T-cell (primary cell): ENCODE measurements at regions not wholly inside any gene's neighbourhood (a gene's known extent, or its start where the extent isn't known, plus 50 kb on each side); places are given as distances from the start of the nearest gene placed in this dataset.

Source experiments
- ATAC-seq, 4 experiments: fragments of 200-7000 bp in 3 of 4; fragments of 150-1000 bp in 1 of 4; cut with Tn5 transposase; replicated peaks in 1 of 4; 1 replicate in 3 of 4; 2 replicates in 1 of 4; pipeline ENCODE4 v1.10.0; 2021; ENCODE audit warnings: moderate library complexity in 3 of 4, mild to moderate bottlenecking in 2 of 4, moderate number of reproducible peaks in 1 of 4
- CTCF ChIA-PET, 2 donors: fragments of 300-600 bp; sonication (Branson Sonifier 250); formaldehyde crosslinking; loops; one replicate each; lab custom pipeline; 2022; ENCODE audit warnings: antibody characterized with exemption in 2 of 2; lab: Charles Lee
- POLR2A ChIA-PET, 2 donors: fragments of 300-600 bp; sonication (Branson Sonifier 250); formaldehyde crosslinking; loops; one replicate each; lab custom pipeline; 2022; ENCODE audit warnings: antibody characterized with exemption in 2 of 2; lab: Charles Lee
- DNase-seq, 35 experiments: peaks; one replicate each; pipeline versions ENCODE4 v3.0.0 to v3.0.0-alpha.2; 2013 to 2023
- H3K27ac ChIP-seq: one replicate; pipeline ENCODE4 v1.5.1; 2013; ENCODE audit warnings: low read length
- H3K27me3 ChIP-seq, 2 experiments: replicated peaks in 1 of 2; 1 replicate in 1 of 2; 2 replicates in 1 of 2; pipeline versions ENCODE4 v1.6.1 to v1.7.0; 2013; ENCODE audit warnings: low read length in 1 of 2, mixed read lengths in 1 of 2; ENCODE audit not compliant: control insufficient read depth in 2 of 2, insufficient read depth in 2 of 2; ENCODE audit errors: extremely low read depth in 1 of 2
- H3K36me3 ChIP-seq, 2 donors: 1 replicate in 1 of 2; 2 replicates in 1 of 2; pipeline versions ENCODE4 v1.6.1 to v1.7.0; 2013; ENCODE audit warnings: low read length in 1 of 2; ENCODE audit not compliant: control insufficient read depth in 2 of 2, insufficient read depth in 1 of 2; ENCODE audit errors: extremely low read depth in 1 of 2
- H3K4me1 ChIP-seq, 2 experiments: 1 replicate in 1 of 2; 2 replicates in 1 of 2; pipeline versions ENCODE4 v1.6.1 to v1.7.0; 2013; ENCODE audit warnings: low read length in 2 of 2, mixed read lengths in 1 of 2; ENCODE audit not compliant: insufficient read depth in 2 of 2, control insufficient read depth in 1 of 2; ENCODE audit errors: extremely low read depth in 1 of 2
- H3K4me3 ChIP-seq, 2 donors: 1 replicate in 1 of 2; 2 replicates in 1 of 2; pipeline versions ENCODE4 v1.5.1 to v1.7.0; 2013; ENCODE audit warnings: mild to moderate bottlenecking in 2 of 2, low read length in 1 of 2, moderate library complexity in 1 of 2; ENCODE audit not compliant: control insufficient read depth in 1 of 2; ENCODE audit errors: extremely low read depth in 1 of 2
- H3K9me3 ChIP-seq: 2 replicates; pipeline ENCODE4 v1.7.0; 2013
- H3K27ac Mint-ChIP-seq, 2 donors: one replicate each; pipeline ENCODE4 v1.8.0; 2020 to 2021; ENCODE audit warnings: mild to moderate bottlenecking in 2 of 2, mixed read lengths in 2 of 2
- H3K27me3 Mint-ChIP-seq, 2 donors: one replicate each; pipeline ENCODE4 v1.8.0; 2021 to 2022; ENCODE audit warnings: mixed read lengths in 2 of 2
- H3K36me3 Mint-ChIP-seq: one replicate; pipeline ENCODE4 v1.8.0; 2021; ENCODE audit warnings: mixed read lengths
- H3K4me1 Mint-ChIP-seq, 3 donors: one replicate each; pipeline ENCODE4 v1.8.0; 2020 to 2022; ENCODE audit warnings: mixed read lengths in 3 of 3, mild to moderate bottlenecking in 1 of 3
- H3K4me3 Mint-ChIP-seq, 3 donors: one replicate each; pipeline ENCODE4 v1.8.0; 2020 to 2022; ENCODE audit warnings: mild to moderate bottlenecking in 3 of 3, mixed read lengths in 3 of 3, moderate library complexity in 3 of 3
- H3K9me3 Mint-ChIP-seq, 3 donors: one replicate each; pipeline ENCODE4 v1.8.0; 2020 to 2022; ENCODE audit warnings: mixed read lengths in 3 of 3
- WGBS: methylation state at CpG from one replicate; pipeline ENCODE4 v1.1.5; 2013; ENCODE audit warnings: missing lambda C conversion rate; ENCODE audit not compliant: insufficient coverage; 5-methylcytosine and 5-hydroxymethylcytosine counted together

GRCh38 chr6:96743496-96743895 lies 93.8 kb downstream of the GPR63 start:
- Mint-ChIP-seq H3K4me1 (no peaks in the 10 kb centered on the region), H3K4me3 (no peak overlapping the region), H3K27me3 (peaks cover 6 to 9% of the 10 kb centered on the region in 2 donors), H3K27ac (no peak overlapping the region), H3K9me3 (no peaks in the 10 kb centered on the region), H3K36me3 (no peaks in the 10 kb centered on the region)
- Histone ChIP-seq H3K27me3 (no peaks in the 10 kb centered on the region), H3K36me3 (no peaks in the 10 kb centered on the region), H3K4me1 (no peaks in the 10 kb centered on the region), H3K27ac (no peak overlapping the region), H3K4me3 (no peak overlapping the region), H3K9me3 (no peaks in the 10 kb centered on the region)
- ChIA-PET CTCF (no interaction called here), POLR2A (no interaction called here)
- DNase-seq (no peak), ATAC-seq (no peak)
- WGBS, result no CpG with 5 or more reads among the region's 4 CpGs

- ChIA-PET CTCF (interaction anchor here in 1 of 2 donors (0.6 kb wide), 1 partner anchor 55 kb away, joined by 3 read pairs; no protein-coding TSS in a partner anchor), POLR2A (interaction anchor here (0.7 kb wide), 2 partner anchors 213 to 1781 kb away, joined by 4 read pairs; no protein-coding TSS in a partner anchor)
- DNase-seq (no peak), ATAC-seq (no peak)
- Histone ChIP-seq H3K36me3 (no peaks in the 10 kb centered on the region), H3K27me3 (no peaks in the 10 kb centered on the region), H3K9me3 (no peaks in the 10 kb centered on the region), H3K4me3 (no peak overlapping the region), H3K4me1 (no peaks in the 10 kb centered on the region), H3K27ac (no peak overlapping the region)
- no peaks in the 10 kb centered on the region for H3K9me3 Mint-ChIP-seq
- 92% methylated on average over 3 of the region's 4 CpGs for WGBS
- no peaks in the 10 kb centered on the region for H3K36me3 Mint-ChIP-seq
- no peak overlapping the region for H3K27ac Mint-ChIP-seq
- peaks cover 6 to 10% of the 10 kb centered on the region in 2 donors for H3K27me3 Mint-ChIP-seq
- H3K4me1 Mint-ChIP-seq, result no peaks in the 10 kb centered on the region
- H3K4me3 Mint-ChIP-seq, result no peak overlapping the region
Observed at GRCh38 chr6:96742702-96743101, 94.6 kb downstream of the GPR63 start.

GRCh38 chr6:96735332-96735731 lies 101.9 kb downstream of the GPR63 start:
- POLR2A ChIA-PET, result no interaction called here
- Histone ChIP-seq H3K27me3 (no peaks in the 10 kb centered on the region), H3K9me3 (no peaks in the 10 kb centered on the region), H3K4me1 (no peaks in the 10 kb centered on the region), H3K36me3 (no peaks in the 10 kb centered on the region), H3K27ac (no peak overlapping the region), H3K4me3 (no peak overlapping the region)
- H3K27ac Mint-ChIP-seq, result no peak overlapping the region
- peaks cover 0 to 4% of the 10 kb centered on the region in 2 donors for H3K27me3 Mint-ChIP-seq
- DNase-seq (no peak), ATAC-seq (no peak)
- no peaks in the 10 kb centered on the region for H3K36me3 Mint-ChIP-seq
- no peaks in the 10 kb centered on the region for H3K9me3 Mint-ChIP-seq
- CTCF ChIA-PET, result interaction anchor here in 1 of 2 donors (0.5 kb wide), 1 partner anchor 96 kb away, joined by 3 read pairs; no protein-coding TSS in a partner anchor
- whole genome bisulfite sequencing, result no CpG with 5 or more reads among the region's 3 CpGs
- H3K4me1 Mint-ChIP-seq, result no peaks in the 10 kb centered on the region
- no peak overlapping the region for H3K4me3 Mint-ChIP-seq

DNA sequence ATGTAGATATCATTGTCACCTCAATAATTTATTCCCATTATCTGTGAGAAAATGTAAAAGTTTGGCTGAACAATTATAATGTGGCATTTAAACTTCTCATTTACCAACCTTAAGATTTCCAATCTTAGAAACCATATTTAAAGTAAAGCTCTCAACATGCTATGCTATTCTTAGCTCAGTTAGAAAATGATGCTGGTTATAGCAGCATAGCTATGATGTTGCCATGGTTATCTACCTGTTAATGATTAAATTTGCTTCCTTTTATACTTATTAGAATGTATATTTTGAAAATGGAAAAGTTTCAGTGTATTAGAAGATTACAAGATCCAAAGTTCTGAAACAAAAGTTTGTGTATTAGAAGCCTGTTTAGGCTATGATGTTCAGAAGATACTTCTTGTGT lies 110.1 kb downstream of the GPR63 start:
- Mint-ChIP-seq H3K27me3 (peaks cover 4 to 7% of the 10 kb centered on the region in 2 donors), H3K27ac (no peak overlapping the region), H3K4me1 (no peaks in the 10 kb centered on the region), H3K9me3 (no peaks in the 10 kb centered on the region), H3K4me3 (no peak overlapping the region), H3K36me3 (no peaks in the 10 kb centered on the region)
- H3K9me3 ChIP-seq, result no peaks in the 10 kb centered on the region
- ChIA-PET CTCF (no interaction called here), POLR2A (no interaction called here)
- H3K4me1 ChIP-seq, result no peaks in the 10 kb centered on the region
- no peak overlapping the region for H3K4me3 ChIP-seq
- ATAC-seq (no peak), DNase-seq (no peak)
- H3K27me3 ChIP-seq, result peaks cover 0 to 3% of the 10 kb centered on the region in 2 experiments
- no peak overlapping the region for H3K27ac ChIP-seq
- H3K36me3 ChIP-seq, result no peaks in the 10 kb centered on the region

DNA sequence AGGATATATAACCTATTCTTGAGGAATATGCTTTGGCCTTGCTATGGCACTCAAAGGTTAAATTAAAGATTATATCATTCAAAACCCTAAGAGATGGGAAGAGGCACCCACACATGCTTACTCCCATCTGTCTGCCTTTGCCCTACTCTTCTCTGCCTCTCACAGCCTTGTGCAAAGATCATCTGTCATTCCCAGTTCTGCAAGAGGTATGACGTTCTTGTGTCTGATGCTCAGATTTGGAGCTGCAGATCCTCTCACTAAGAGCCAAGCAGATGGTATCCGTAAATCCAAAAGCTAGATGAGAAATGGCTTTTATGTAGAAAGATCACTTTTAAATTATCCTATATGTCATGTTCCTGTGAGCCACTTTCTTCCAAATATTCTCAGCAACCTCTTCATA lies 112.0 kb downstream of the GPR63 start:
- H3K9me3 ChIP-seq, result no peaks in the 10 kb centered on the region
- H3K9me3 Mint-ChIP-seq, result no peaks in the 10 kb centered on the region
- POLR2A ChIA-PET, result no interaction called here
- no peaks in the 10 kb centered on the region for H3K36me3 Mint-ChIP-seq
- no peak overlapping the region for H3K4me3 Mint-ChIP-seq
- H3K36me3 ChIP-seq, result no peaks in the 10 kb centered on the region
- no peak overlapping the region for H3K4me3 ChIP-seq
- peaks cover 4 to 15% of the 10 kb centered on the region in 2 donors for H3K27me3 Mint-ChIP-seq
- no peak overlapping the region for H3K27ac Mint-ChIP-seq
- H3K27ac ChIP-seq, result no peak overlapping the region
- CTCF ChIA-PET, result no interaction called here
- peaks cover 0 to 3% of the 10 kb centered on the region in 2 experiments for H3K27me3 ChIP-seq
- no peaks in the 10 kb centered on the region for H3K4me1 Mint-ChIP-seq
- ATAC-seq, result no peak
- no CpG with 5 or more reads among the region's 2 CpGs for WGBS
- no peak for DNase-seq
- no peaks in the 10 kb centered on the region for H3K4me1 ChIP-seq

- no peaks in the 10 kb centered on the region for H3K4me1 Mint-ChIP-seq
- H3K4me1 ChIP-seq, result no peaks in the 10 kb centered on the region
- no peaks in the 10 kb centered on the region for H3K9me3 ChIP-seq
- H3K36me3 ChIP-seq, result no peaks in the 10 kb centered on the region
- no peaks in the 10 kb centered on the region for H3K9me3 Mint-ChIP-seq
- no peak overlapping the region for H3K27ac Mint-ChIP-seq
- H3K4me3 Mint-ChIP-seq, result no peak overlapping the region
- 63% methylated on average over 4 of the region's 4 CpGs for WGBS
- DNase-seq (no peak), ATAC-seq (no peak)
- H3K36me3 Mint-ChIP-seq, result no peaks in the 10 kb centered on the region
- peaks cover 4 to 15% of the 10 kb centered on the region in 2 donors for H3K27me3 Mint-ChIP-seq
- H3K4me3 ChIP-seq, result no peak overlapping the region
- H3K27me3 ChIP-seq, result peaks cover 0 to 3% of the 10 kb centered on the region in 2 experiments
- no peak overlapping the region for H3K27ac ChIP-seq
- CTCF ChIA-PET, result no interaction called here
- POLR2A ChIA-PET, result no interaction called here
Observed at GRCh38 chr6:96724641-96725040, 112.6 kb downstream of the GPR63 start.

GRCh38 chr6:96723362-96723761 lies 113.9 kb downstream of the GPR63 start:
- no peak overlapping the region for H3K4me3 Mint-ChIP-seq
- H3K9me3 Mint-ChIP-seq, result no peaks in the 10 kb centered on the region
- no peaks in the 10 kb centered on the region for H3K4me1 Mint-ChIP-seq
- DNase-seq, result no peak
- H3K4me3 ChIP-seq, result no peak overlapping the region
- no peak overlapping the region for H3K27ac Mint-ChIP-seq
- 100% methylated on average over 1 of the region's 1 CpG for WGBS
- no peaks in the 10 kb centered on the region for H3K9me3 ChIP-seq
- H3K27me3 ChIP-seq, result peaks cover 0 to 3% of the 10 kb centered on the region in 2 experiments
- CTCF ChIA-PET, result no interaction called here
- H3K36me3 ChIP-seq, result no peaks in the 10 kb centered on the region
- no peak overlapping the region for H3K27ac ChIP-seq
- H3K4me1 ChIP-seq, result no peaks in the 10 kb centered on the region
- no peak for ATAC-seq
- POLR2A ChIA-PET, result no interaction called here
- H3K27me3 Mint-ChIP-seq, result peaks cover 6 to 18% of the 10 kb centered on the region in 2 donors
- no peaks in the 10 kb centered on the region for H3K36me3 Mint-ChIP-seq
